Panc1 (cell line): ENCODE measurements at regions not wholly inside any gene's neighbourhood (a gene's known extent, or its start where the extent isn't known, plus 50 kb on each side); places are given as distances from the start of the nearest gene placed in this dataset.
"Not testable (repeated sequence)": the region's sequence is repeated elsewhere in the genome, so short reads cannot be mapped to it uniquely, and the experiment has no call there.

Experiments used
- ATAC-seq: fragments of 200-7000 bp; cut with Tn5 transposase; 2 replicates; pipeline ENCODE4 v1.9.1; 2020; ENCODE audit warnings: mild to moderate bottlenecking, moderate library complexity
- BruUV-seq: library from RNA; stranded (reverse); fragments of 400-500 nt; replicated peaks from 2 replicates; lab custom pipeline; 2021; lab: Mats Ljungman, UMichigan
- CTCF ChIA-PET: fragments of 300-600 bp; sonication (Branson Sonifier 250); formaldehyde crosslinking; loops from one replicate; lab custom pipeline; 2022; ENCODE audit warnings: antibody characterized with exemption; lab: Charles Lee
- POLR2A ChIA-PET: fragments of 300-600 bp; sonication (Branson Sonifier 250); formaldehyde crosslinking; loops from one replicate; lab custom pipeline; 2022; ENCODE audit warnings: antibody characterized with exemption; lab: Charles Lee
- DNase-seq: peaks from one replicate; pipeline ENCODE4 v3.0.0-alpha.2; 2010; ENCODE audit warnings: low read depth, low spot score
- H3K27ac ChIP-seq: 2 replicates; pipeline ENCODE4 v1.5.1; 2011; ENCODE audit warnings: mild to moderate bottlenecking, low read length, inconsistent platforms
- H3K27me3 ChIP-seq: fragments of 200-500 bp; sonication (Bioruptor generic); 2 replicates; pipeline ENCODE4 v1.6.0; 2014; ENCODE audit warnings: low read length, inconsistent platforms; ENCODE audit not compliant: control insufficient read depth, insufficient read depth
- H3K36me3 ChIP-seq: fragments of 200-500 bp; sonication (Bioruptor generic); 2 replicates; pipeline ENCODE4 v1.5.1; 2014; ENCODE audit warnings: inconsistent platforms, mild to moderate bottlenecking, low read length, moderate library complexity; ENCODE audit not compliant: control insufficient read depth, insufficient read depth
- H3K4me1 ChIP-seq: 2 replicates; pipeline ENCODE4 v1.5.1; 2011; ENCODE audit warnings: inconsistent platforms, mild to moderate bottlenecking, low read length, moderate library complexity; ENCODE audit not compliant: control insufficient read depth, insufficient read depth
- H3K4me3 ChIP-seq, 2 experiments: 2 replicates each; pipeline ENCODE4 v1.5.1; 2011 to 2012; ENCODE audit warnings: low read depth in 2 of 2, low read length in 2 of 2, mild to moderate bottlenecking in 2 of 2, inconsistent platforms in 1 of 2, moderate library complexity in 1 of 2
- H3K9me3 ChIP-seq: fragments of 200-500 bp; sonication (Bioruptor generic); 2 replicates; pipeline ENCODE4 v1.5.1; 2014; ENCODE audit warnings: low read depth, mild to moderate bottlenecking, inconsistent platforms, low read length, moderate library complexity; ENCODE audit not compliant: control insufficient read depth, insufficient read depth
- POLR2AphosphoS5 ChIP-seq: IDR thresholded peaks from 2 replicates; pipeline ENCODE4 v1.6.1; 2012; ENCODE audit warnings: mild to moderate bottlenecking, low read depth, low read length, moderate library complexity
- SIN3A ChIP-seq: IDR thresholded peaks from 2 replicates; pipeline ENCODE4 v1.6.1; 2012; ENCODE audit warnings: low read depth, mild to moderate bottlenecking, low read length, moderate library complexity, borderline replicate concordance; ENCODE audit not compliant: insufficient read depth
- TCF7L2 ChIP-seq: IDR thresholded peaks from 2 replicates; pipeline ENCODE4 v1.6.1; 2011; ENCODE audit warnings: mild to moderate bottlenecking, low read depth, low read length, inconsistent platforms
- in situ Hi-C: cut with HindIII; loops from 2 replicates; pipeline ENCODE4 v1.10.0; 2016; ENCODE audit warnings: low sequenced_read_pairs, low pct_unique_long_range_greater_than_20kb
- intact Hi-C: fragments of 100-400 bp; cut with micrococcal nuclease; formaldehyde crosslinking; loops from one replicate; pipeline ENCODE4 v1.10.0; 2022; ENCODE audit not compliant: unreplicated experiment
- TF ChIP-seq, protein P1 (sequence below): fragments of 450-650 bp; IDR thresholded peaks from 2 replicates; pipeline ENCODE4 v1.5.1; 2017; ENCODE audit warnings: mild to moderate bottlenecking
- TF ChIP-seq, protein P2 (sequence below), 2 experiments: IDR thresholded peaks; 2 replicates each; pipeline ENCODE4 v1.6.1; 2011 to 2012; ENCODE audit warnings: low read depth in 2 of 2, control low read depth in 1 of 2, low read length in 1 of 2, mild to moderate bottlenecking in 1 of 2, moderate library complexity in 1 of 2; ENCODE audit not compliant: insufficient read depth in 1 of 2

DNA sequence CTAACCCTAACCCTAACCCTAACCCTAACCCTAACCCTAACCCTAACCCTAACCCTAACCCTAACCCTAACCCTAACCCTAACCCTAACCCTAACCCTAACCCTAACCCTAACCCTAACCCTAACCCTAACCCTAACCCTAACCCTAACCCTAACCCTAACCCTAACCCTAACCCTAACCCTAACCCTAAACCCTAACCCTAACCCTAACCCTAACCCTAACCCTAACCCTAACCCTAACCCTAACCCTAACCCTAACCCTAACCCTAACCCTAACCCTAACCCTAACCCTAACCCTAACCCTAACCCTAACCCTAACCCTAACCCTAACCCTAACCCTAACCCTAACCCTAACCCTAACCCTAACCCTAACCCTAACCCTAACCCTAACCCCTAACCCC lies 80.6 kb upstream of the PLEKHG4B start:
- POLR2A ChIA-PET, DNase-seq, H3K4me1 ChIP-seq, CTCF ChIA-PET, ATAC-seq, intact Hi-C loops, in situ Hi-C loops, H3K9me3 ChIP-seq, BruUV-seq, H3K27ac ChIP-seq, H3K4me3 ChIP-seq, H3K27me3 ChIP-seq, H3K36me3 ChIP-seq: not testable (repeated sequence)

GRCh38 chr5:11898-12297 lies 80.1 kb upstream of the PLEKHG4B start:
- BruUV-seq: no TSS peak
- TF ChIP-seq, protein P1, sequence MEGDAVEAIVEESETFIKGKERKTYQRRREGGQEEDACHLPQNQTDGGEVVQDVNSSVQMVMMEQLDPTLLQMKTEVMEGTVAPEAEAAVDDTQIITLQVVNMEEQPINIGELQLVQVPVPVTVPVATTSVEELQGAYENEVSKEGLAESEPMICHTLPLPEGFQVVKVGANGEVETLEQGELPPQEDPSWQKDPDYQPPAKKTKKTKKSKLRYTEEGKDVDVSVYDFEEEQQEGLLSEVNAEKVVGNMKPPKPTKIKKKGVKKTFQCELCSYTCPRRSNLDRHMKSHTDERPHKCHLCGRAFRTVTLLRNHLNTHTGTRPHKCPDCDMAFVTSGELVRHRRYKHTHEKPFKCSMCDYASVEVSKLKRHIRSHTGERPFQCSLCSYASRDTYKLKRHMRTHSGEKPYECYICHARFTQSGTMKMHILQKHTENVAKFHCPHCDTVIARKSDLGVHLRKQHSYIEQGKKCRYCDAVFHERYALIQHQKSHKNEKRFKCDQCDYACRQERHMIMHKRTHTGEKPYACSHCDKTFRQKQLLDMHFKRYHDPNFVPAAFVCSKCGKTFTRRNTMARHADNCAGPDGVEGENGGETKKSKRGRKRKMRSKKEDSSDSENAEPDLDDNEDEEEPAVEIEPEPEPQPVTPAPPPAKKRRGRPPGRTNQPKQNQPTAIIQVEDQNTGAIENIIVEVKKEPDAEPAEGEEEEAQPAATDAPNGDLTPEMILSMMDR: no peak
- TF ChIP-seq POLR2AphosphoS5: no peak
- in situ Hi-C loops (no loop called here), intact Hi-C loops (no loop called here)
- DNase-seq (no peak), ATAC-seq (no peak; the same call in 1 of the 2 replicates)
- Histone ChIP-seq H3K4me1 (no peaks in the 10 kb centered on the region), H3K36me3 (no peaks in the 10 kb centered on the region), H3K4me3 (no peak overlapping the region), H3K9me3 (no peaks in the 10 kb centered on the region), H3K27ac (no peak overlapping the region), H3K27me3 (no peaks in the 10 kb centered on the region; the same call in 1 of the 2 replicates)
- ChIA-PET POLR2A (no interaction called here), CTCF (no interaction called here)

- in situ Hi-C loops: no loop called here
- no peak for ATAC-seq
- no TSS peak for BruUV-seq
These were observed 78.7 kb upstream of the PLEKHG4B start for GRCh38 chr5:13234-13633.

DNA sequence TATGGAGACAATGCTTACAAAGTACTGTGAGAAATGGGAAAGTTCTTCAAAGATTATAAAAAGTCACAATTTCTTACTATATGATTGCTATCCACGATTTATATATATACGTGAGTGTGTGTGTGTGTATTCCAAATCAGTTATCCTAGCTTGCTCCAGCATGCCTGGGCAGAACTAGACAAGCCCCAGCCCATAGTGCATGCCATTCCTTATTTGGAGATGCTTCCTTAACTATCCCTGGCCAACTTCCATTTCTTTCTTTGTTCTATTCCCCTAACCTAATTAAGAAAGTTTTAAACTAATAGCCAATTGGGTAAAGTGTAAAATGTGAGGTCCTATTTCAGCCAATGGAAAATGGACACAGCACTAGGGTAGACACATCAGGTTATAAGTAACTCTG lies 77.3 kb upstream of the PLEKHG4B start:
- H3K27ac ChIP-seq, H3K9me3 ChIP-seq, BruUV-seq, H3K4me1 ChIP-seq, CTCF ChIA-PET, intact Hi-C loops, H3K36me3 ChIP-seq, POLR2A ChIA-PET, DNase-seq, ATAC-seq, H3K27me3 ChIP-seq, H3K4me3 ChIP-seq, in situ Hi-C loops: not testable (repeated sequence)

More at GRCh38 chr5:13234-13633, 78.7 kb upstream of the PLEKHG4B start:
- no peak overlapping the region for H3K27ac ChIP-seq
- no peaks in the 10 kb centered on the region for H3K36me3 ChIP-seq
- H3K27me3 ChIP-seq: no peaks in the 10 kb centered on the region; the same call in 1 of the 2 replicates
- TF ChIP-seq SIN3A (no peak), TCF7L2 (no peak), POLR2AphosphoS5 (no peak)
- TF ChIP-seq, protein P2, sequence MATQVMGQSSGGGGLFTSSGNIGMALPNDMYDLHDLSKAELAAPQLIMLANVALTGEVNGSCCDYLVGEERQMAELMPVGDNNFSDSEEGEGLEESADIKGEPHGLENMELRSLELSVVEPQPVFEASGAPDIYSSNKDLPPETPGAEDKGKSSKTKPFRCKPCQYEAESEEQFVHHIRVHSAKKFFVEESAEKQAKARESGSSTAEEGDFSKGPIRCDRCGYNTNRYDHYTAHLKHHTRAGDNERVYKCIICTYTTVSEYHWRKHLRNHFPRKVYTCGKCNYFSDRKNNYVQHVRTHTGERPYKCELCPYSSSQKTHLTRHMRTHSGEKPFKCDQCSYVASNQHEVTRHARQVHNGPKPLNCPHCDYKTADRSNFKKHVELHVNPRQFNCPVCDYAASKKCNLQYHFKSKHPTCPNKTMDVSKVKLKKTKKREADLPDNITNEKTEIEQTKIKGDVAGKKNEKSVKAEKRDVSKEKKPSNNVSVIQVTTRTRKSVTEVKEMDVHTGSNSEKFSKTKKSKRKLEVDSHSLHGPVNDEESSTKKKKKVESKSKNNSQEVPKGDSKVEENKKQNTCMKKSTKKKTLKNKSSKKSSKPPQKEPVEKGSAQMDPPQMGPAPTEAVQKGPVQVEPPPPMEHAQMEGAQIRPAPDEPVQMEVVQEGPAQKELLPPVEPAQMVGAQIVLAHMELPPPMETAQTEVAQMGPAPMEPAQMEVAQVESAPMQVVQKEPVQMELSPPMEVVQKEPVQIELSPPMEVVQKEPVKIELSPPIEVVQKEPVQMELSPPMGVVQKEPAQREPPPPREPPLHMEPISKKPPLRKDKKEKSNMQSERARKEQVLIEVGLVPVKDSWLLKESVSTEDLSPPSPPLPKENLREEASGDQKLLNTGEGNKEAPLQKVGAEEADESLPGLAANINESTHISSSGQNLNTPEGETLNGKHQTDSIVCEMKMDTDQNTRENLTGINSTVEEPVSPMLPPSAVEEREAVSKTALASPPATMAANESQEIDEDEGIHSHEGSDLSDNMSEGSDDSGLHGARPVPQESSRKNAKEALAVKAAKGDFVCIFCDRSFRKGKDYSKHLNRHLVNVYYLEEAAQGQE (IDR thresholded peaks at IDR 0.05; ENCODE audit: insufficient read depth in 1 of 2, low read depth in 2 of 2, low read length in 1 of 2): no peak
- TF ChIP-seq, protein P1: no peak
- no peaks in the 10 kb centered on the region for H3K9me3 ChIP-seq
- DNase-seq: no peak
- no peak overlapping the region for H3K4me3 ChIP-seq
- ChIA-PET POLR2A (no interaction called here), CTCF (no interaction called here)
- no peaks in the 10 kb centered on the region for H3K4me1 ChIP-seq
- intact Hi-C loops: no loop called here

- DNase-seq, POLR2A ChIA-PET, H3K9me3 ChIP-seq, H3K27me3 ChIP-seq, CTCF ChIA-PET, intact Hi-C loops, H3K4me1 ChIP-seq, H3K27ac ChIP-seq, H3K4me3 ChIP-seq, H3K36me3 ChIP-seq, in situ Hi-C loops, BruUV-seq: not testable (repeated sequence)
- peak; percentile 56; the same call in 1 of the 2 replicates for ATAC-seq
These were observed 71.7 kb upstream of the PLEKHG4B start for GRCh38 chr5:20276-20675.
